T-cell (primary cell): ENCODE measurements at regions not wholly inside any gene's neighbourhood (a gene's known extent, or its start where the extent isn't known, plus 50 kb on each side); places are given as distances from the start of the nearest gene placed in this dataset.

ENCODE experiments used
- ATAC-seq, 4 experiments: fragments of 200-7000 bp in 3 of 4; fragments of 150-1000 bp in 1 of 4; cut with Tn5 transposase; replicated peaks in 1 of 4; 1 replicate in 3 of 4; 2 replicates in 1 of 4; pipeline ENCODE4 v1.10.0; 2021; ENCODE audit warnings: moderate library complexity in 3 of 4, mild to moderate bottlenecking in 2 of 4, moderate number of reproducible peaks in 1 of 4
- CTCF ChIA-PET, 2 donors: fragments of 300-600 bp; sonication (Branson Sonifier 250); formaldehyde crosslinking; loops; one replicate each; lab custom pipeline; 2022; ENCODE audit warnings: antibody characterized with exemption in 2 of 2; lab: Charles Lee
- POLR2A ChIA-PET, 2 donors: fragments of 300-600 bp; sonication (Branson Sonifier 250); formaldehyde crosslinking; loops; one replicate each; lab custom pipeline; 2022; ENCODE audit warnings: antibody characterized with exemption in 2 of 2; lab: Charles Lee
- DNase-seq, 35 experiments: peaks; one replicate each; pipeline versions ENCODE4 v3.0.0 to v3.0.0-alpha.2; 2013 to 2023
- H3K27ac ChIP-seq: one replicate; pipeline ENCODE4 v1.5.1; 2013; ENCODE audit warnings: low read length
- H3K27me3 ChIP-seq, 2 experiments: replicated peaks in 1 of 2; 1 replicate in 1 of 2; 2 replicates in 1 of 2; pipeline versions ENCODE4 v1.6.1 to v1.7.0; 2013; ENCODE audit warnings: low read length in 1 of 2, mixed read lengths in 1 of 2; ENCODE audit not compliant: control insufficient read depth in 2 of 2, insufficient read depth in 2 of 2; ENCODE audit errors: extremely low read depth in 1 of 2
- H3K36me3 ChIP-seq, 2 donors: 1 replicate in 1 of 2; 2 replicates in 1 of 2; pipeline versions ENCODE4 v1.6.1 to v1.7.0; 2013; ENCODE audit warnings: low read length in 1 of 2; ENCODE audit not compliant: control insufficient read depth in 2 of 2, insufficient read depth in 1 of 2; ENCODE audit errors: extremely low read depth in 1 of 2
- H3K4me1 ChIP-seq, 2 experiments: 1 replicate in 1 of 2; 2 replicates in 1 of 2; pipeline versions ENCODE4 v1.6.1 to v1.7.0; 2013; ENCODE audit warnings: low read length in 2 of 2, mixed read lengths in 1 of 2; ENCODE audit not compliant: insufficient read depth in 2 of 2, control insufficient read depth in 1 of 2; ENCODE audit errors: extremely low read depth in 1 of 2
- H3K4me3 ChIP-seq, 2 donors: 1 replicate in 1 of 2; 2 replicates in 1 of 2; pipeline versions ENCODE4 v1.5.1 to v1.7.0; 2013; ENCODE audit warnings: mild to moderate bottlenecking in 2 of 2, low read length in 1 of 2, moderate library complexity in 1 of 2; ENCODE audit not compliant: control insufficient read depth in 1 of 2; ENCODE audit errors: extremely low read depth in 1 of 2
- H3K9me3 ChIP-seq: 2 replicates; pipeline ENCODE4 v1.7.0; 2013
- H3K27ac Mint-ChIP-seq, 2 donors: one replicate each; pipeline ENCODE4 v1.8.0; 2020 to 2021; ENCODE audit warnings: mild to moderate bottlenecking in 2 of 2, mixed read lengths in 2 of 2
- H3K27me3 Mint-ChIP-seq, 2 donors: one replicate each; pipeline ENCODE4 v1.8.0; 2021 to 2022; ENCODE audit warnings: mixed read lengths in 2 of 2
- H3K36me3 Mint-ChIP-seq: one replicate; pipeline ENCODE4 v1.8.0; 2021; ENCODE audit warnings: mixed read lengths
- H3K4me1 Mint-ChIP-seq, 3 donors: one replicate each; pipeline ENCODE4 v1.8.0; 2020 to 2022; ENCODE audit warnings: mixed read lengths in 3 of 3, mild to moderate bottlenecking in 1 of 3
- H3K4me3 Mint-ChIP-seq, 3 donors: one replicate each; pipeline ENCODE4 v1.8.0; 2020 to 2022; ENCODE audit warnings: mild to moderate bottlenecking in 3 of 3, mixed read lengths in 3 of 3, moderate library complexity in 3 of 3
- H3K9me3 Mint-ChIP-seq, 3 donors: one replicate each; pipeline ENCODE4 v1.8.0; 2020 to 2022; ENCODE audit warnings: mixed read lengths in 3 of 3
- WGBS: methylation state at CpG from one replicate; pipeline ENCODE4 v1.1.5; 2013; ENCODE audit warnings: missing lambda C conversion rate; ENCODE audit not compliant: insufficient coverage; 5-methylcytosine and 5-hydroxymethylcytosine counted together

DNA sequence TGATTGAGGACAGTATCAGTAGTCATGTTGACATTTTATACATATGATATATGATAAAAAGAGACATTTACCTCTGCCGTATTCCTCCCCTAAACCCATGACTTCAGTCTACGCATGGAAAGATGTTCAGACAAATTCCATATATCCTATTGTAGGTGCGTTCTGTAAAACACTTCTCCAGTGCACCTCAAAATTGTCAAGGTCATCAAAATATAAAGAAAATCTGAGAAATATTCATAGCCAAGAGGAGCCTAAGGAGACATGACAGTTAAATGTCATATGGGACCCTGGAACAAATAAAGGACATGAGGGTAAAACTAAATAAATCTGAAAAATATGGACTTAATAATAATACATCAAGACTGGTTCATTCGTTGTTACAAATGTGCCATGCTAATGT is 71.5 kb downstream of the CCER1 start:
- Histone ChIP-seq H3K4me1 (no peaks in the 10 kb centered on the region), H3K36me3 (no peaks in the 10 kb centered on the region), H3K27ac (no peak overlapping the region), H3K27me3 (no peaks in the 10 kb centered on the region), H3K4me3 (no peak overlapping the region), H3K9me3 (no peaks in the 10 kb centered on the region)
- no peak overlapping the region for H3K27ac Mint-ChIP-seq
- ChIA-PET POLR2A (no interaction called here), CTCF (no interaction called here)
- no peaks in the 10 kb centered on the region for H3K27me3 Mint-ChIP-seq
- H3K9me3 Mint-ChIP-seq, result peaks cover 0 to 4% (median 0%) of the 10 kb centered on the region in 3 donors
- ATAC-seq (no peak), DNase-seq (no peak)
- H3K4me3 Mint-ChIP-seq, result no peak overlapping the region
- H3K4me1 Mint-ChIP-seq, result no peaks in the 10 kb centered on the region
- WGBS, result no CpG with 5 or more reads among the region's 4 CpGs
- H3K36me3 Mint-ChIP-seq, result no peaks in the 10 kb centered on the region

DNA sequence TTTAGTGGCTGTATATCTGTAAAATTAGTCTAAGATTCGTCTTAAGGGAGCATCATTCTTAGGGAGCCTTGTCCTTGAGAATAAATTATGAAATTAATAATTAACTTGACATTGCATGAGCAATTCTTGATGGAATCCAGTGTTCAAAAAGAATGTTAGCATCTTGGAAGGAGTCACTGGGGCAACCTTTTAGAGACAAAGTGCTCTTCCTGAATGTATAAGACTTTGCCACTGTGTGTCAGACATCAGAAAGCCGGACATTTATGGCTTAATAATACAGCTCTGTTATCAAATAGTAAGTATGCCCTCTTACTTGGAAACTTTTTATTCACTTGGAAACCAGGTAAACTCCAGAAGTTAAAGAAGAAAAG is 83.3 kb downstream of the CCER1 start:
- POLR2A ChIA-PET, result no interaction called here
- no peaks in the 10 kb centered on the region for H3K36me3 Mint-ChIP-seq
- no peak overlapping the region for H3K4me3 Mint-ChIP-seq
- no peaks in the 10 kb centered on the region for H3K4me1 Mint-ChIP-seq
- no peaks in the 10 kb centered on the region for H3K36me3 ChIP-seq
- WGBS, result 29% methylated on average over 1 of the region's 2 CpGs
- no peak for DNase-seq
- no peaks in the 10 kb centered on the region for H3K9me3 ChIP-seq
- no peak overlapping the region for H3K27ac ChIP-seq
- H3K4me3 ChIP-seq, result no peak overlapping the region
- H3K4me1 ChIP-seq, result no peaks in the 10 kb centered on the region
- H3K27me3 Mint-ChIP-seq, result peaks cover 0 to 2% of the 10 kb centered on the region in 2 donors
- H3K9me3 Mint-ChIP-seq, result no peaks in the 10 kb centered on the region
- H3K27ac Mint-ChIP-seq, result no peak overlapping the region
- H3K27me3 ChIP-seq, result no peaks in the 10 kb centered on the region
- no peak for ATAC-seq
- CTCF ChIA-PET, result no interaction called here

- no peak for DNase-seq
- Histone ChIP-seq H3K4me3 (no peak overlapping the region), H3K36me3 (no peaks in the 10 kb centered on the region), H3K4me1 (no peaks in the 10 kb centered on the region), H3K27me3 (no peaks in the 10 kb centered on the region), H3K9me3 (no peaks in the 10 kb centered on the region), H3K27ac (no peak overlapping the region)
- Mint-ChIP-seq H3K27me3 (peaks cover 0 to 2% of the 10 kb centered on the region in 2 donors), H3K27ac (no peak overlapping the region), H3K4me1 (no peaks in the 10 kb centered on the region), H3K36me3 (no peaks in the 10 kb centered on the region), H3K4me3 (no peak overlapping the region), H3K9me3 (no peaks in the 10 kb centered on the region)
- CTCF ChIA-PET, result no interaction called here
- POLR2A ChIA-PET, result no interaction called here
- no CpG with 5 or more reads among the region's 1 CpG for WGBS
- ATAC-seq, result no peak
Observed at GRCh38 chr12:90870971-90871725, 83.8 kb downstream of the CCER1 start.

DNA sequence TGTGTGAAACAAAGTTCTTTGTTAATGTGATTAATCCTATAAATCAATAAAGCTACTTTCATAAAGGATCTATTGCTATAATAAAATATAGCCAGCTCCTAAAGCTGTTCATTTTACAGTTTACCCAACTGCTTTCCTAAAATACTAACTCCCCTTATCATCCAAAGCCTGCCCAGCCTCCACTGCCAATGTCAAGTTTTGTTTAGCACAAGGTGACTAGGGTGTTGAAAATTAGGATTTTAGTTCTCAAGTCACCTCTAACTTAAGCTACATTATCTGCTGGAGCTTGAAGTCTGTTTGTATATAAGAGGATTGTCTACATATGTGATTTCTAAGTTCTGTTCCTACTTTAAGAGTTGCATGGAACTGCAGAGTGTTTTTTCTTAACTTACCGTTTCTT is 86.3 kb downstream of the CCER1 start:
- CTCF ChIA-PET, result no interaction called here
- Histone ChIP-seq H3K4me1 (no peaks in the 10 kb centered on the region), H3K4me3 (no peak overlapping the region), H3K36me3 (no peaks in the 10 kb centered on the region), H3K27ac (no peak overlapping the region), H3K27me3 (no peaks in the 10 kb centered on the region), H3K9me3 (no peaks in the 10 kb centered on the region)
- no CpG with 5 or more reads among the region's 1 CpG for WGBS
- no peaks in the 10 kb centered on the region for H3K9me3 Mint-ChIP-seq
- DNase-seq (no peak), ATAC-seq (no peak)
- POLR2A ChIA-PET, result no interaction called here
- H3K36me3 Mint-ChIP-seq, result no peaks in the 10 kb centered on the region
- H3K27ac Mint-ChIP-seq, result no peak overlapping the region
- peaks cover 0 to 2% of the 10 kb centered on the region in 2 donors for H3K27me3 Mint-ChIP-seq
- H3K4me3 Mint-ChIP-seq, result no peak overlapping the region
- H3K4me1 Mint-ChIP-seq, result no peaks in the 10 kb centered on the region

DNA sequence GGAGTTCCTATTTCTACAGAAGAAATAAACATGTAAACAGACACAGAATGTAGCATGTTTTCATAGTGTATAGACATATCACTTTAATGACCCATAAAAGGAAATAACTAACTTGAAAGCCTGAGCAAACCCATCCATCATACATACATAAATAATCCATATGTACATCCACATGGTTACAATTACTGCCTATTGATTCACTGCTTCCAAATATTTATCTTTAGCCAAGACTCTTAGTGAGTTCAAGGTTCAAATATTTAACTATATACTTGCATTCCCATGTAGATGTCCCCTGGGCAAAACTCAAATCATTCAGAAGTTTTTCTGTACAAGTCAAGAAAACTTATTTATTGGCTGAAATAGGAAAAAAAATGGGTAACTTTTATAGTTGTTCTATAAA is 95.4 kb downstream of the CCER1 start:
- ChIA-PET CTCF (no interaction called here), POLR2A (no interaction called here)
- H3K9me3 ChIP-seq, result no peaks in the 10 kb centered on the region
- H3K27ac ChIP-seq, result no peak overlapping the region
- Mint-ChIP-seq H3K4me3 (no peak overlapping the region), H3K36me3 (no peaks in the 10 kb centered on the region), H3K27ac (no peak overlapping the region), H3K27me3 (peaks cover 4 to 5% of the 10 kb centered on the region in 2 donors), H3K4me1 (no peaks in the 10 kb centered on the region), H3K9me3 (no peaks in the 10 kb centered on the region)
- H3K4me3 ChIP-seq, result no peak overlapping the region
- H3K36me3 ChIP-seq, result no peaks in the 10 kb centered on the region
- DNase-seq, result no peak
- no peaks in the 10 kb centered on the region for H3K27me3 ChIP-seq
- no peak for ATAC-seq
- H3K4me1 ChIP-seq, result no peaks in the 10 kb centered on the region

- DNase-seq, result no peak
- no CpG with 5 or more reads among the region's 2 CpGs for WGBS
- ATAC-seq, result no peak
- no peaks in the 10 kb centered on the region for H3K36me3 Mint-ChIP-seq
- no peak overlapping the region for H3K4me3 Mint-ChIP-seq
- no peak overlapping the region for H3K27ac Mint-ChIP-seq
- no peak overlapping the region for H3K27ac ChIP-seq
- H3K9me3 Mint-ChIP-seq, result no peaks in the 10 kb centered on the region
- CTCF ChIA-PET, result interaction anchor here in 1 of 2 donors (0.6 kb wide), 1 partner anchor 1023 kb away, joined by 4 read pairs; no protein-coding TSS in a partner anchor
- H3K27me3 Mint-ChIP-seq, result peaks cover 4 to 5% of the 10 kb centered on the region in 2 donors
- no peaks in the 10 kb centered on the region for H3K36me3 ChIP-seq
- POLR2A ChIA-PET, result no interaction called here
- H3K9me3 ChIP-seq, result no peaks in the 10 kb centered on the region
- H3K4me1 Mint-ChIP-seq, result no peaks in the 10 kb centered on the region
- no peaks in the 10 kb centered on the region for H3K27me3 ChIP-seq
- H3K4me3 ChIP-seq, result no peak overlapping the region
- no peaks in the 10 kb centered on the region for H3K4me1 ChIP-seq
Observed at GRCh38 chr12:90858252-90858651, 96.7 kb downstream of the CCER1 start.
